Lower leg skin (tissue), 4 donors: ENCODE measurements at regions not wholly inside any gene's neighbourhood (a gene's known extent, or its start where the extent isn't known, plus 50 kb on each side); places are given as distances from the start of the nearest gene placed in this dataset.

Experiments
- DNase-seq, 2 donors: peaks; one replicate each; pipeline ENCODE4 v3.0.0-alpha.2; 2019; ENCODE audit warnings: low spot score in 2 of 2
- H3K4me3 ChIP-seq: fragments of 200-600 bp; sonication (generic); 2 replicates; pipeline ENCODE4 v1.5.1; 2017; ENCODE audit warnings: mild to moderate bottlenecking, low read depth; ENCODE audit not compliant: poor library complexity, severe bottlenecking
- CTCF ChIP-seq, 3 donors: fragments of 450-650 bp; IDR thresholded peaks; one replicate each; pipeline ENCODE4 v1.5.1; 2016; ENCODE audit warnings: antibody characterized with exemption in 3 of 3, mild to moderate bottlenecking in 3 of 3, moderate library complexity in 2 of 3
- POLR2A ChIP-seq, 2 donors: fragments of 450-650 bp; IDR thresholded peaks; one replicate each; pipeline ENCODE4 v1.6.1; 2016 to 2017; ENCODE audit warnings: antibody characterized with exemption in 2 of 2, mild to moderate bottlenecking in 1 of 2, moderate library complexity in 1 of 2
- WGBS, 2 donors: methylation state at CpG; one replicate each; pipeline ENCODE4 v1.1.5; 2018; 5-methylcytosine and 5-hydroxymethylcytosine counted together
- intact Hi-C: fragments of 100-400 bp; cut with DNase I; formaldehyde crosslinking; loops from one replicate; pipeline ENCODE4 v1.15.0; 2023; ENCODE audit warnings: low total_unique reads

GRCh38 chr19:31127134-31127967 is 221.9 kb downstream of the TSHZ3 start:
- H3K4me3 ChIP-seq, result no peak overlapping the region
- no peak for DNase-seq
- TF ChIP-seq POLR2A (IDR thresholded peaks at IDR 0.05), result no peak
- no peak for TF ChIP-seq CTCF (IDR thresholded peaks at IDR 0.05)
- intact Hi-C loops, result no loop called here
- 61 to 72% methylated on average over 14 of the region's 14 CpGs for WGBS, 2 donors

- WGBS, 2 donors, result 87 to 93% methylated on average over 6 of the region's 6 CpGs
- intact Hi-C loops, result no loop called here
- no peak for DNase-seq
- no peak for TF ChIP-seq POLR2A (IDR thresholded peaks at IDR 0.05)
- TF ChIP-seq CTCF (IDR thresholded peaks at IDR 0.05), result no peak
- H3K4me3 ChIP-seq, result no peak overlapping the region
Measured at GRCh38 chr19:31126236-31126635, 223.0 kb downstream of the TSHZ3 start.

- TF ChIP-seq CTCF (IDR thresholded peaks at IDR 0.05), result no peak
- no peak for TF ChIP-seq POLR2A (IDR thresholded peaks at IDR 0.05)
- DNase-seq, result no peak
- intact Hi-C loops, result no loop called here
- 89 to 92% methylated on average over 5 of the region's 5 CpGs for WGBS, 2 donors
- no peak overlapping the region for H3K4me3 ChIP-seq
Measured at GRCh38 chr19:31125071-31125470, 224.2 kb downstream of the TSHZ3 start.

- TF ChIP-seq CTCF (IDR thresholded peaks at IDR 0.05) (no peak), POLR2A (IDR thresholded peaks at IDR 0.05) (no peak)
- 90 to 98% methylated on average over 6 of the region's 6 CpGs for WGBS, 2 donors
- no peak overlapping the region for H3K4me3 ChIP-seq
- intact Hi-C loops, result no loop called here
- no peak for DNase-seq
Measured at GRCh38 chr19:31121501-31121900, 227.7 kb downstream of the TSHZ3 start.

GRCh38 chr19:31120952-31121351 is 228.3 kb downstream of the TSHZ3 start:
- DNase-seq, result no peak
- intact Hi-C loops, result no loop called here
- TF ChIP-seq CTCF (IDR thresholded peaks at IDR 0.05) (no peak), POLR2A (IDR thresholded peaks at IDR 0.05) (no peak)
- WGBS, 2 donors, result 91 to 98% methylated on average over 6 of the region's 6 CpGs
- no peak overlapping the region for H3K4me3 ChIP-seq
